ENCODE measurements at regions not wholly inside any gene's neighbourhood (a gene's known extent, or its start where the extent isn't known, plus 50 kb on each side); places are given as distances from the start of the nearest gene placed in this dataset.

GRCh38 chr7:68031180-68031943 lies 1034.7 kb downstream of the TYW1 start:
- Mint-ChIP-seq H3K9me3 (peaks cover 12% of the 10 kb centered on the region), H3K4me3 (no peak overlapping the region), H3K36me3 (ENCODE audit: low read depth) (no peaks in the 10 kb centered on the region), H3K27me3 (ENCODE audit: low read depth) (no peaks in the 10 kb centered on the region), H3K4me1 (ENCODE audit: low read depth) (no peaks in the 10 kb centered on the region), H3K27ac (no peak overlapping the region)
- intact Hi-C loops (cut with micrococcal nuclease): no loop called here
- CTCF ChIA-PET: no interaction called here
- no peak for DNase-seq

- Mint-ChIP-seq H3K36me3 (ENCODE audit: low read depth) (no peaks in the 10 kb centered on the region), H3K27me3 (ENCODE audit: low read depth) (no peaks in the 10 kb centered on the region), H3K4me1 (ENCODE audit: low read depth) (no peaks in the 10 kb centered on the region), H3K9me3 (peaks cover 5% of the 10 kb centered on the region), H3K27ac (no peak overlapping the region), H3K4me3 (no peak overlapping the region)
- no peak for DNase-seq
- CTCF ChIA-PET: no interaction called here
- intact Hi-C loops (cut with micrococcal nuclease): no loop called here
Observed at GRCh38 chr7:68038621-68039314, 1042.1 kb downstream of the TYW1 start.

GRCh38 chr7:68041554-68041953 lies 1044.9 kb downstream of the TYW1 start:
- Mint-ChIP-seq H3K9me3 (peaks cover 9% of the 10 kb centered on the region), H3K4me3 (no peak overlapping the region), H3K27ac (no peak overlapping the region), H3K36me3 (ENCODE audit: low read depth) (no peaks in the 10 kb centered on the region), H3K27me3 (ENCODE audit: low read depth) (no peaks in the 10 kb centered on the region), H3K4me1 (ENCODE audit: low read depth) (no peaks in the 10 kb centered on the region)
- intact Hi-C loops (cut with micrococcal nuclease): no loop called here
- DNase-seq: no peak
- CTCF ChIA-PET: no interaction called here

- no peak overlapping the region for H3K4me3 Mint-ChIP-seq
- H3K36me3 Mint-ChIP-seq (ENCODE audit: low read depth): no peaks in the 10 kb centered on the region
- intact Hi-C loops (cut with micrococcal nuclease): no loop called here
- H3K4me1 Mint-ChIP-seq (ENCODE audit: low read depth): no peaks in the 10 kb centered on the region
- CTCF ChIA-PET: no interaction called here
- H3K27me3 Mint-ChIP-seq (ENCODE audit: low read depth): no peaks in the 10 kb centered on the region
- peaks cover 9% of the 10 kb centered on the region for H3K9me3 Mint-ChIP-seq
- DNase-seq: no peak
- H3K27ac Mint-ChIP-seq: no peak overlapping the region
Observed at GRCh38 chr7:68043546-68043945, 1046.9 kb downstream of the TYW1 start.

GRCh38 chr7:68050627-68051026 lies 1054.0 kb downstream of the TYW1 start:
- Mint-ChIP-seq H3K27ac (no peak overlapping the region), H3K4me3 (no peak overlapping the region), H3K9me3 (peaks cover 3% of the 10 kb centered on the region), H3K27me3 (ENCODE audit: low read depth) (no peaks in the 10 kb centered on the region), H3K4me1 (ENCODE audit: low read depth) (no peaks in the 10 kb centered on the region), H3K36me3 (ENCODE audit: low read depth) (no peaks in the 10 kb centered on the region)
- no peak for DNase-seq
- intact Hi-C loops (cut with micrococcal nuclease): no loop called here
- CTCF ChIA-PET: no interaction called here

DNA sequence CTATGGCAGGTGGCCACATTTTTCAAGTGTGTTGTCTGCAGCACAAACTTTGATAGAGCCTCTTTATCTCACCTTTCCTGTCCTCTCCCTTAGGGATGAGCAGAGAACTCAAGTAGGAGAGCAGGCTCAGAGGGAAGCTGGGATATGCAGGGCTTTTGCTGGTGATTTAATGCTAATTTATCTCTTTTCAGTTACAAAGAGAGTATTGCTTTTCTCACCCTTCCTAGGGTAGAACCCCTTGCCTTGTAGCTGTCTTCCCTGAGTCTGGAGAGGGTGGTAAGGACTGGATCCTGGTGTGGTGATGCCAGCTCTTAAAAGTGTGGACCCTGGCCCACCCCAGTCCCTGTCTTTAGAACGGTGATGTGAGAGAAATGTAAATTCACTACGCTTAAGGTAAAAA lies 1061.4 kb downstream of the TYW1 start:
- H3K27me3 Mint-ChIP-seq (ENCODE audit: low read depth): no peaks in the 10 kb centered on the region
- H3K4me3 Mint-ChIP-seq: no peak overlapping the region
- CTCF ChIA-PET: no interaction called here
- no peaks in the 10 kb centered on the region for H3K4me1 Mint-ChIP-seq (ENCODE audit: low read depth)
- no peak for DNase-seq
- no peak overlapping the region for H3K27ac Mint-ChIP-seq
- intact Hi-C loops (cut with micrococcal nuclease): no loop called here
- H3K36me3 Mint-ChIP-seq (ENCODE audit: low read depth): no peaks in the 10 kb centered on the region
- H3K9me3 Mint-ChIP-seq: peaks cover 4% of the 10 kb centered on the region

DNA sequence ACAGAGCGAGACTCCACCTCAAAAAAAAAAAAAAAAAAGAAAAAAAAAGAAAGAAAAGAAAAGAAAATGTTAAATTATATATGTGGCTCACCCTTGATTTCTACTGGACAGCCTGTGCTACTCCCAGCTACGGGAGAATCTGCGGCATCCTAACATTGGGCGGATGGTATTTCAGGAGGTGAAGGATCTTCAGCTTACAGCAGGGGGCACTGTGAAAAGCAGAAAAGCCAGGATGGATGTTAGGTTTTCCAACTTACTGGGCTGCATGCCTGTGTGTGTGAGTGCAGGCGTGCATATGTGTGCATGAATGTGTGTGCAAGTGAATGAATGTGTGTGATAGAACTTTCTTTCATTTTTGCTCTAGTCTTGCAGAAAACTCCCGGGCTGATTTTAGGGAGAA lies 1066.5 kb downstream of the TYW1 start:
- intact Hi-C loops (cut with micrococcal nuclease): no loop called here
- no peaks in the 10 kb centered on the region for H3K27me3 Mint-ChIP-seq (ENCODE audit: low read depth)
- no peak overlapping the region for H3K27ac Mint-ChIP-seq
- H3K4me3 Mint-ChIP-seq: no peak overlapping the region
- H3K36me3 Mint-ChIP-seq (ENCODE audit: low read depth): no peaks in the 10 kb centered on the region
- peaks cover 9% of the 10 kb centered on the region for H3K9me3 Mint-ChIP-seq
- DNase-seq: no peak
- CTCF ChIA-PET: no interaction called here
- H3K4me1 Mint-ChIP-seq (ENCODE audit: low read depth): no peaks in the 10 kb centered on the region

- no peaks in the 10 kb centered on the region for H3K4me1 Mint-ChIP-seq (ENCODE audit: low read depth)
- H3K27me3 Mint-ChIP-seq (ENCODE audit: low read depth): no peaks in the 10 kb centered on the region
- DNase-seq: no peak
- no peak overlapping the region for H3K27ac Mint-ChIP-seq
- no peaks in the 10 kb centered on the region for H3K36me3 Mint-ChIP-seq (ENCODE audit: low read depth)
- peaks cover 11% of the 10 kb centered on the region for H3K9me3 Mint-ChIP-seq
- intact Hi-C loops (cut with micrococcal nuclease): no loop called here
- H3K4me3 Mint-ChIP-seq: no peak overlapping the region
- CTCF ChIA-PET: interaction anchor here (0.6 kb wide), 1 partner anchor 477 kb away, joined by 4 read pairs; no protein-coding TSS in a partner anchor
Observed at GRCh38 chr7:68065581-68065980, 1068.9 kb downstream of the TYW1 start.

DNA sequence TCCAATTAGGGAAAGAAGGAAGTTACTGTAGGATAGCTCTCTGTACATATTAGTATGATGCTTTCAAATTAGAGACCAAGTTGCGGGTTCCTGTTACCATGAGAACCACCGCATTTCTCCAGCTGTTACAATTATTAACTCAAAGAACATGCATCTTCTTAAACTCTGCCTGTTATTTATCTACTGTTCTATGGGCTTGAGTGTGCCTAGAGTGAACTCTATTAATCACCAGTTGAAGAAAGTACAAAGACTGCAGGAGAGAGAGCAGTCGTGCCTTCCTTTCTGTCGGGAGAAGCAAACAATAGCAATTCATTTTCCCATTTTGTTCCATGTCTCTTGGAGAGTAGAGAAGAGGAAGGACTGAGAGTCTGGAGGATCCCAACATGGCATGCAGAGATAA lies 1071.2 kb downstream of the TYW1 start:
- DNase-seq: no peak
- Mint-ChIP-seq H3K4me3 (no peak overlapping the region), H3K9me3 (peaks cover 13% of the 10 kb centered on the region), H3K27me3 (ENCODE audit: low read depth) (no peaks in the 10 kb centered on the region), H3K4me1 (ENCODE audit: low read depth) (no peaks in the 10 kb centered on the region), H3K36me3 (ENCODE audit: low read depth) (no peaks in the 10 kb centered on the region), H3K27ac (no peak overlapping the region)
- CTCF ChIA-PET: no interaction called here
- intact Hi-C loops (cut with micrococcal nuclease): no loop called here

- Mint-ChIP-seq H3K27me3 (ENCODE audit: low read depth) (no peaks in the 10 kb centered on the region), H3K9me3 (peaks cover 13% of the 10 kb centered on the region), H3K36me3 (ENCODE audit: low read depth) (no peaks in the 10 kb centered on the region), H3K27ac (no peak overlapping the region), H3K4me1 (ENCODE audit: low read depth) (no peaks in the 10 kb centered on the region), H3K4me3 (no peak overlapping the region)
- CTCF ChIA-PET: no interaction called here
- DNase-seq: no peak
- intact Hi-C loops (cut with micrococcal nuclease): no loop called here
Observed at GRCh38 chr7:68070992-68071391, 1074.4 kb downstream of the TYW1 start.

DNA sequence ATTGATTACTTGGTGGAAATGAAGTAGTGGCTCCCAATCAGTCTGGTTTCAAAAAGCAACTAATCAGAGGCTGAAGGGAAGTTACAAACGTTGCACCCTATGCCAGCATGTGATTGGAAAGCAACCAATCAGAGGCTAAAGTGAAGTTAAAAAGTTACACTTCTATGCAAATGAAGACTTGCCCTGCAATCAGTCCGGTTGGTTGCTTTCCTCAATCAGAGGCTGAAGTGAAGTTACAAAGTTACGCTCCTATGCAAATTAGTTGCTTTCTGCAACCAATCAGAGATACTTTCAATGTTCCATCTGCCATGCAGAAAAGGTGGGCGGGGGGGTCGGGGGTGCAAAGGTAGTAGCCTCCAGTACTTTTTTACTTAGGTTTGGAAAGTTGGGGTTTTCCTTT lies 1077.1 kb downstream of the TYW1 start:
- Mint-ChIP-seq H3K9me3 (peaks cover 5% of the 10 kb centered on the region), H3K27ac (no peak overlapping the region), H3K36me3 (ENCODE audit: low read depth) (no peaks in the 10 kb centered on the region), H3K27me3 (ENCODE audit: low read depth) (no peaks in the 10 kb centered on the region), H3K4me3 (no peak overlapping the region), H3K4me1 (ENCODE audit: low read depth) (no peaks in the 10 kb centered on the region)
- no peak for DNase-seq
- intact Hi-C loops (cut with micrococcal nuclease): no loop called here
- CTCF ChIA-PET: no interaction called here

DNA sequence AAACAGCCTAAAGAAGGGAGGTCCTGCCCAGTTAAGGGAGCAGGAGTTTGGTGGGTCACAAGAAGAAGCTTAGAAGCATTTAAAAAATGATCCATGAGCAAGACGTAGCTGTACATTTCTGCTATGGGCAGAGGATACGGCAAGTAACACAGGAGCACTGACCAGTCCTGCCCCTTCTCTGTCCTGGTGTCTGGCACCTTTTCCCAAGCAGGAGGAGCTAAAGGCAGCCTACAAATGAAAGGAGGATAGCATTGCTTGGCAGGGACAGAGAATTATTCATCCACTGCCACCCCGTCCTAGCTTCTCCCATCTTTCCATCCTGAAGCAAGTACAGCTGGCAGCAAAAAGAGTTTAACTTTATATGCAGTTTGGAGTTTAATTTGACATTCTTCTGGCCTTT lies 1077.6 kb downstream of the TYW1 start:
- no peaks in the 10 kb centered on the region for H3K27me3 Mint-ChIP-seq (ENCODE audit: low read depth)
- CTCF ChIA-PET: interaction anchor here (0.6 kb wide), 1 partner anchor 1004 kb away, joined by 3 read pairs; no protein-coding TSS in a partner anchor
- H3K27ac Mint-ChIP-seq: no peak overlapping the region

GRCh38 chr7:68078157-68078710 lies 1081.6 kb downstream of the TYW1 start:
- no peak for DNase-seq
- CTCF ChIA-PET: no interaction called here
- H3K36me3 Mint-ChIP-seq (ENCODE audit: low read depth): peaks cover 1% of the 10 kb centered on the region
- H3K4me3 Mint-ChIP-seq: no peak overlapping the region
- peaks cover 14% of the 10 kb centered on the region for H3K9me3 Mint-ChIP-seq
- no peaks in the 10 kb centered on the region for H3K27me3 Mint-ChIP-seq (ENCODE audit: low read depth)
- no peak overlapping the region for H3K27ac Mint-ChIP-seq
- H3K4me1 Mint-ChIP-seq (ENCODE audit: low read depth): no peaks in the 10 kb centered on the region
- intact Hi-C loops (cut with micrococcal nuclease): no loop called here

More for the DNA sequence above, 1077.6 kb downstream of the TYW1 start:
- Mint-ChIP-seq H3K4me3 (no peak overlapping the region), H3K36me3 (ENCODE audit: low read depth) (no peaks in the 10 kb centered on the region), H3K9me3 (peaks cover 4% of the 10 kb centered on the region), H3K4me1 (ENCODE audit: low read depth) (no peaks in the 10 kb centered on the region)
- intact Hi-C loops (cut with micrococcal nuclease): no loop called here
- no peak for DNase-seq

All from activated naive CD4-positive, alpha-beta T cell treated with anti-CD3 and anti-CD28 coated beads for 36 hours (primary cell).